ENCODE measurements at regions not wholly inside any gene's neighbourhood (a gene's known extent, or its start where the extent isn't known, plus 50 kb on each side); places are given as distances from the start of the nearest gene placed in this dataset.

- DNase-seq (ENCODE audit: low spot score) = no peak
Measured at GRCh38 chr11:80595011-80595410, 1154.2 kb upstream of the TENM4 start.

- no peak for DNase-seq (ENCODE audit: low spot score)
Measured at GRCh38 chr11:80593648-80594374, 1153.0 kb upstream of the TENM4 start.

GRCh38 chr11:80592546-80592945 is 1151.7 kb upstream of the TENM4 start:
- no peak for DNase-seq (ENCODE audit: low spot score)

- no peak for DNase-seq (ENCODE audit: low spot score)
Measured at GRCh38 chr11:80587906-80588305, 1147.1 kb upstream of the TENM4 start.

- DNase-seq (ENCODE audit: low spot score) = no peak
Measured at GRCh38 chr11:80586464-80586863, 1145.6 kb upstream of the TENM4 start.

GRCh38 chr11:80584661-80585060 is 1143.8 kb upstream of the TENM4 start:
- DNase-seq (ENCODE audit: low spot score) = no peak

GRCh38 chr11:80569832-80570231 is 1129.0 kb upstream of the TENM4 start:
- no peak for DNase-seq (ENCODE audit: low spot score)

GRCh38 chr11:80565231-80565630 is 1124.4 kb upstream of the TENM4 start:
- DNase-seq (ENCODE audit: low spot score) = no peak

- no peak for DNase-seq (ENCODE audit: low spot score)
Measured at GRCh38 chr11:80562523-80563125, 1121.8 kb upstream of the TENM4 start.

- DNase-seq (ENCODE audit: low spot score) = no peak
Measured at GRCh38 chr11:80559942-80560341, 1119.1 kb upstream of the TENM4 start.

GRCh38 chr11:80553565-80553964 is 1112.7 kb upstream of the TENM4 start:
- DNase-seq (ENCODE audit: low spot score) = no peak

- no peak for DNase-seq (ENCODE audit: low spot score)
Measured at GRCh38 chr11:80542704-80543103, 1101.9 kb upstream of the TENM4 start.

GRCh38 chr11:80538040-80538439 is 1097.2 kb upstream of the TENM4 start:
- DNase-seq (ENCODE audit: low spot score) = no peak

- no peak for DNase-seq (ENCODE audit: low spot score)
Measured at GRCh38 chr11:80533463-80533862, 1092.6 kb upstream of the TENM4 start.

- no peak for DNase-seq (ENCODE audit: low spot score)
Measured at GRCh38 chr11:80532633-80533232, 1091.9 kb upstream of the TENM4 start.

GRCh38 chr11:80529726-80530125 is 1088.9 kb upstream of the TENM4 start:
- DNase-seq (ENCODE audit: low spot score) = no peak

GRCh38 chr11:80525663-80526405 is 1085.0 kb upstream of the TENM4 start:
- no peak for DNase-seq (ENCODE audit: low spot score)

GRCh38 chr11:80524349-80524748 is 1083.5 kb upstream of the TENM4 start:
- DNase-seq (ENCODE audit: low spot score) = no peak

- no peak for DNase-seq (ENCODE audit: low spot score)
Measured at GRCh38 chr11:80523057-80523456, 1082.2 kb upstream of the TENM4 start.

- DNase-seq (ENCODE audit: low spot score) = no peak
Measured at GRCh38 chr11:80521592-80521991, 1080.8 kb upstream of the TENM4 start.

GRCh38 chr11:80520507-80520887 is 1079.7 kb upstream of the TENM4 start:
- no peak for DNase-seq (ENCODE audit: low spot score)

- DNase-seq (ENCODE audit: low spot score) = no peak
Measured at GRCh38 chr11:80519596-80520506, 1079.0 kb upstream of the TENM4 start.
